Fibroblast of lung (primary cell): ENCODE measurements at regions not wholly inside any gene's neighbourhood (a gene's known extent, or its start where the extent isn't known, plus 50 kb on each side); places are given as distances from the start of the nearest gene placed in this dataset.

ENCODE experiments used
- DNase-seq, 2 donors: peaks; one replicate each; pipeline versions ENCODE4 v3.0.0 to v3.0.0-alpha.2; 2010; ENCODE audit warnings: low read depth in 2 of 2
- H2AFZ ChIP-seq: 2 replicates; pipeline ENCODE4 v1.5.1; 2012; ENCODE audit warnings: low read length, control low read depth, inconsistent platforms
- H3K27ac ChIP-seq: 2 replicates; pipeline ENCODE4 v1.5.1; 2011; ENCODE audit warnings: low read length, control low read depth; ENCODE audit not compliant: insufficient read depth
- H3K27me3 ChIP-seq: 2 replicates; pipeline ENCODE4 v1.5.1; 2011; ENCODE audit warnings: mild to moderate bottlenecking, low read length; ENCODE audit not compliant: control insufficient read depth, insufficient read depth
- H3K36me3 ChIP-seq: 2 replicates; pipeline ENCODE4 v1.5.1; 2011; ENCODE audit warnings: low read length; ENCODE audit not compliant: control insufficient read depth, insufficient read depth
- H3K4me1 ChIP-seq: 2 replicates; pipeline ENCODE4 v1.5.1; 2011; ENCODE audit warnings: low read length; ENCODE audit not compliant: control insufficient read depth, insufficient read depth; ENCODE audit errors: extremely low read depth
- H3K4me2 ChIP-seq: 2 replicates; pipeline ENCODE4 v1.5.1; 2011; ENCODE audit warnings: low read length, control low read depth; ENCODE audit not compliant: insufficient read depth; ENCODE audit errors: extremely low read depth
- H3K4me3 ChIP-seq, 4 experiments: fragments of 200-600 bp in 1 of 4; sonication (generic) in 1 of 4; replicated peaks in 1 of 4; 2 replicates each; pipeline ENCODE4 v1.5.1; 2011 to 2016; ENCODE audit warnings: low read length in 4 of 4, low read depth in 3 of 4, mild to moderate bottlenecking in 3 of 4, control low read depth in 2 of 4, inconsistent platforms in 1 of 4, mixed read lengths in 1 of 4; ENCODE audit not compliant: insufficient read depth in 1 of 4; ENCODE audit errors: control extremely low read depth in 1 of 4
- H3K79me2 ChIP-seq: 2 replicates; pipeline ENCODE4 v1.5.1; 2012; ENCODE audit warnings: mild to moderate bottlenecking, low read length, inconsistent platforms; ENCODE audit not compliant: control insufficient read depth, insufficient read depth
- H3K9ac ChIP-seq: 2 replicates; pipeline ENCODE4 v1.5.1; 2011; ENCODE audit warnings: mild to moderate bottlenecking, low read length, control low read depth; ENCODE audit not compliant: insufficient read depth
- H3K9me3 ChIP-seq: 2 replicates; pipeline ENCODE4 v1.5.1; 2012; ENCODE audit warnings: low read depth, low read length; ENCODE audit not compliant: control insufficient read depth, insufficient read depth
- H4K20me1 ChIP-seq: 2 replicates; pipeline ENCODE4 v1.5.1; 2011; ENCODE audit warnings: low read length; ENCODE audit not compliant: control insufficient read depth, insufficient read depth; ENCODE audit errors: extremely low read depth
- EZH2 ChIP-seq: IDR thresholded peaks from 2 replicates; pipeline ENCODE4 v1.5.1; 2012; ENCODE audit warnings: low read length, control low read depth, mild to moderate bottlenecking; ENCODE audit errors: missing control alignments
- TF ChIP-seq, protein P1 (sequence below), 2 donors: IDR thresholded peaks in 1 of 2; conservative IDR thresholded peaks in 1 of 2; 1 replicate in 1 of 2; 2 replicates in 1 of 2; pipeline ENCODE4 v1.5.1; 2011 to 2012; ENCODE audit warnings: low read length in 2 of 2, control low read depth in 1 of 2, inconsistent platforms in 1 of 2, low read depth in 1 of 2, mild to moderate bottlenecking in 1 of 2

DNA sequence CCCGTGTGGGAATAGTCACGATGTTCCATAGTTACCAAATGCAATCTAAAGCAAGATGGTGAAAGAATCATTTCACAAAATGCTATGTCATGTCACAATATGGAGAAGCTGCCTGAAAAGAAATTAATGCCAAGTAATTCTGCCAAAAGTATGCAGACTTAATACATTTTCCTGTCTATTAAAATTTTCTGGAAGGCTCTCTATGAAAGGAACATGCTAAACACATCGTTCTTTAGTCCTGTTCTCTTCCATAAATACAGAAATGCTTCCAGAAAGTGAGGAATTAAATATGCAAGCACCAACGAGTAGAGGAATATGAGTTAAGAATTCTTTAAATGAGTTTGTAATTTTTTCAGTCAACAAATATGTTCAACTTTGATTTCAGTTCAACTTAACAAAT is 266.8 kb upstream of the CRBN start:
- Histone ChIP-seq H3K9me3 (no peaks in the 10 kb centered on the region), H3K9ac (no peak overlapping the region), H3K36me3 (no peaks in the 10 kb centered on the region), H3K79me2 (no peaks in the 10 kb centered on the region), H3K4me2 (no peak overlapping the region), H3K4me1 (no peaks in the 10 kb centered on the region), H4K20me1 (no peaks in the 10 kb centered on the region), H2AFZ (no peak overlapping the region), H3K4me3 (no peak overlapping the region), H3K27ac (no peak overlapping the region), H3K27me3 (no peaks in the 10 kb centered on the region)
- no peak for DNase-seq
- no peak for TF ChIP-seq EZH2
- TF ChIP-seq, protein P1, sequence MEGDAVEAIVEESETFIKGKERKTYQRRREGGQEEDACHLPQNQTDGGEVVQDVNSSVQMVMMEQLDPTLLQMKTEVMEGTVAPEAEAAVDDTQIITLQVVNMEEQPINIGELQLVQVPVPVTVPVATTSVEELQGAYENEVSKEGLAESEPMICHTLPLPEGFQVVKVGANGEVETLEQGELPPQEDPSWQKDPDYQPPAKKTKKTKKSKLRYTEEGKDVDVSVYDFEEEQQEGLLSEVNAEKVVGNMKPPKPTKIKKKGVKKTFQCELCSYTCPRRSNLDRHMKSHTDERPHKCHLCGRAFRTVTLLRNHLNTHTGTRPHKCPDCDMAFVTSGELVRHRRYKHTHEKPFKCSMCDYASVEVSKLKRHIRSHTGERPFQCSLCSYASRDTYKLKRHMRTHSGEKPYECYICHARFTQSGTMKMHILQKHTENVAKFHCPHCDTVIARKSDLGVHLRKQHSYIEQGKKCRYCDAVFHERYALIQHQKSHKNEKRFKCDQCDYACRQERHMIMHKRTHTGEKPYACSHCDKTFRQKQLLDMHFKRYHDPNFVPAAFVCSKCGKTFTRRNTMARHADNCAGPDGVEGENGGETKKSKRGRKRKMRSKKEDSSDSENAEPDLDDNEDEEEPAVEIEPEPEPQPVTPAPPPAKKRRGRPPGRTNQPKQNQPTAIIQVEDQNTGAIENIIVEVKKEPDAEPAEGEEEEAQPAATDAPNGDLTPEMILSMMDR (conservative IDR thresholded peaks at IDR 0.05 in 1 of 2, IDR thresholded peaks at IDR 0.05 in 1 of 2; ENCODE audit: low read depth in 1 of 2, low read length in 2 of 2) = no peak

- Histone ChIP-seq H3K4me1 (no peaks in the 10 kb centered on the region), H4K20me1 (no peaks in the 10 kb centered on the region), H3K27me3 (no peaks in the 10 kb centered on the region), H3K9me3 (no peaks in the 10 kb centered on the region), H3K9ac (no peak overlapping the region), H3K27ac (no peak overlapping the region), H3K4me3 (no peak overlapping the region), H3K79me2 (no peaks in the 10 kb centered on the region), H3K4me2 (no peak overlapping the region), H2AFZ (no peak overlapping the region), H3K36me3 (no peaks in the 10 kb centered on the region)
- no peak for DNase-seq
- TF ChIP-seq, protein P1 (conservative IDR thresholded peaks at IDR 0.05 in 1 of 2, IDR thresholded peaks at IDR 0.05 in 1 of 2; ENCODE audit: low read depth in 1 of 2, low read length in 2 of 2) = no peak
- no peak for TF ChIP-seq EZH2
These were observed 264.0 kb upstream of the CRBN start for GRCh38 chr3:3443482-3443881.

DNA sequence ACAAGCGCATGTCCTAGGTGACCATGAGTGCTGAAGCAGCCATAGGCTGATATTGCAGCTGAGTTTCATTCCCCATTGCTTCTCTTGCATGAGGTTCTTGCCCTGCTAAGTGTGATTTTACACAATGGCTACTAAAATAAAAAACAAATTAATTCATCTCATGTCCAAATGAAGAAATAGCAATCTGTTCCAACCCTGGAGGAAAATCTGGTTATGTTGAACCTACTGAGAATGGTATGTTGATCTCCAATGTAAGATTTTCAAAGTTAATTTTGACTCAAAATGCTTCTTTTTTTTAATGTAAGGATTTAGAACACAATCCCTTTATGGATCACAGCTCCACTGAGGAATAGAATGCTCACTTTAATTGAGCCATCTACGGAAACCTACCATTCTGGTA is 254.2 kb upstream of the CRBN start:
- H3K27me3 ChIP-seq = no peaks in the 10 kb centered on the region
- H4K20me1 ChIP-seq = no peaks in the 10 kb centered on the region
- no peaks in the 10 kb centered on the region for H3K9me3 ChIP-seq
- DNase-seq = no peak
- no peak overlapping the region for H3K27ac ChIP-seq
- no peak overlapping the region for H3K4me2 ChIP-seq
- TF ChIP-seq, protein P1 (conservative IDR thresholded peaks at IDR 0.05 in 1 of 2, IDR thresholded peaks at IDR 0.05 in 1 of 2; ENCODE audit: low read depth in 1 of 2, low read length in 2 of 2) = no peak
- TF ChIP-seq EZH2 = no peak
- H3K4me1 ChIP-seq = no peaks in the 10 kb centered on the region
- no peaks in the 10 kb centered on the region for H3K36me3 ChIP-seq
- no peak overlapping the region for H2AFZ ChIP-seq
- H3K79me2 ChIP-seq = no peaks in the 10 kb centered on the region
- no peak overlapping the region for H3K9ac ChIP-seq
- H3K4me3 ChIP-seq = no peak overlapping the region
